ENCODE measurements at regions not wholly inside any gene's neighbourhood (a gene's known extent, or its start where the extent isn't known, plus 50 kb on each side); places are given as distances from the start of the nearest gene placed in this dataset.
A peak's percentile ranks its signal among the peaks of the same experiment; 100 is the strongest.
"Not testable (repeated sequence)": the region's sequence is repeated elsewhere in the genome, so short reads cannot be mapped to it uniquely, and the experiment has no call there.

DNA sequence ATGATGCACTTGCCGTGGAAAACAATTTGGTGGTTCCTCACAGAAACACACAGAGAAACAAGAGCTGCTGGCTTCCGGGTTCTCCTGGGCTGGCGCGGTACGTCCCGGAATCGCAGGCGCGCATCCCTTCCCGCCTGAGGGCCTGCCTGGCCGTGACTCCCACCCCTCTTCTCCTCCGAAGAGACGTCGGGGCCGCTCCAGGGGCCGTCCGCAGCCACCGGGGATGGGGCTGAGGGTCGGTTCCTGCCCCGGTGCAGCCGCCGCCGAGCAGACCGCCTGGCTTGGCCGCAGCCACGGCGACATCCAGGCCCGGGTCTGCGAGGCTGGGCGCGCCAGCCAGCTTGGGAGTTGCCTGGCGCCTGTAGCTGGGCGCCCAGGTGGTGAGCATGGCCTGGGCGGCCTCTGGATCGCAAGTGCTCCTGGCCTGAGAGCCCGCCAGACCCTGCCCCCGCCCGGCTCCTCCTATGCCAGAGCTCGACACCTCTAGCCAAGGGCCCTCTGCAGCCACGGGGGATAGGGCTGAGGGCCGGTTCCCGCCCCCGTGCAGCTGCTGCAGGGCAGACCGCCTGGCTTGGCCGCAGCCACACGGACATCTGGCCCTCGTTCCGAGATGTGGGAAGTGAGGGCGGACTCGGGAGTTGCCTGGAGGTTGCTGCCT is 1647.5 kb downstream of the SPATA31A7 start:
- not testable (repeated sequence) for DNase-seq

DNA sequence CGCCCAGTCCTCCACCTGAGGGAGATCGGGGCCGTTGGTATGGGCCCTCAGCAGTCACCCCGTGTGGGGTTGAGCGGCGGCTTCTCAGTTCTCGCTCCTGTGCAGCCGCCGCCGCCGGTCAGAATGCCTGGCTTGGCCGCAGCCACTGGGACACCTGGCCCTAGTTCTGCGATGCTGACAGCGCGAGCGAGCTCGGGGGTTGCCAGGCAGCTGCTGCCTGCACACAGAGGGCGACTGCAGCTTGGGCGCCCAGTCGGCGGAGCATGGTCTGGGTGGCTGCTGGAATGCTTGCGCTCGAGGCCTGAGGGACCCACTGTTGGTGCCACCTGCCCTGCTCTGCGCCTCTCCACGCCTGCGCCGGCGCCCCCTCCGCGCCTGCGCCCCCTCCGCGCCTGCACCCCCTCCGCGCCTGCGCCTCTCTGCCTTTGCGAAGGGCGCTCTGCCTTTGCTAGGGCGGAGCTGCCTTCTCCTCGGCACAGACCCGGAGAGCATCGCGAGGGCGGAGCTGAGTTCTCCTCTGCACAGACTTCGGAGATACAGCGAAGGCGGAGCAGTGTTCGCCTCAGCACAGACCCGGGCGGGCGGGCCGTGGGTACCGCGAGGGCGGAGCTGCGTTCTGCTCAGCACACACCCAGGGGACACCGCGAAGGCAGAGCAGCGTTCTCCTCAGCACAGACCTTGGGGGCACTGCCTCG is 1648.3 kb downstream of the SPATA31A7 start:
- DNase-seq, result peak; percentile 26

GRCh38 chr9:62839168-62839567 is 1649.3 kb downstream of the SPATA31A7 start:
- not testable (repeated sequence) for DNase-seq

- not testable (repeated sequence) for DNase-seq
Measured at GRCh38 chr9:62843145-62843544, 1653.3 kb downstream of the SPATA31A7 start.

DNA sequence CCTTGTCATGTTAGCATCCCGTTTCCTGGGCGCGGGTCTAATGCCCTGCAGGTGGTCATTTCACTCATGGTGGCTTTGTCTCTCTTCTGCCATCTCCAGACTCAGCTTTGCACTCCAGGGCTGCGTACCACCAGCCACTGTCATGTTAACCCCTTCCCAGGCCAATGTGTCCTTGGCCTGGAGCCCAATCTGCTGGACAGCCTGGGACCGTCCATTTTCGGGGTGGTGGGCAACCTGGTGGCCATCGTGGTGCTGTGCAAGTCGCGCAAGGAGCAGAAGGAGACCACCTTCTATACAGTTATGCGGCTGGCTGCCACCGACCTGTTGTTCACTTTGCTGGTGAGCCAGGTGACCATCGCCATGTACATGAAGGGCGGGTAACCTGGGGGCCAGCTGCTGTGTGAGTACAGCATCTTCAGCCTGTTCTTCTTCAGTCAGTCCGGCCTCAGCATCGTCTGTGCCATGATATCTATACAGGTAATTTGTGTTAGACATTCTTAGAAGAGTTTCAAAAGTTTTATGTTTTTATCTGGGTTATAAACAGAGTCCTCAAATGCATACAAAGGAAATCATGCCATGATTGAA is 1654.0 kb downstream of the SPATA31A7 start:
- not testable (repeated sequence) for DNase-seq

- DNase-seq, result not testable (repeated sequence)
Measured at GRCh38 chr9:62844681-62845185, 1654.9 kb downstream of the SPATA31A7 start.

DNA sequence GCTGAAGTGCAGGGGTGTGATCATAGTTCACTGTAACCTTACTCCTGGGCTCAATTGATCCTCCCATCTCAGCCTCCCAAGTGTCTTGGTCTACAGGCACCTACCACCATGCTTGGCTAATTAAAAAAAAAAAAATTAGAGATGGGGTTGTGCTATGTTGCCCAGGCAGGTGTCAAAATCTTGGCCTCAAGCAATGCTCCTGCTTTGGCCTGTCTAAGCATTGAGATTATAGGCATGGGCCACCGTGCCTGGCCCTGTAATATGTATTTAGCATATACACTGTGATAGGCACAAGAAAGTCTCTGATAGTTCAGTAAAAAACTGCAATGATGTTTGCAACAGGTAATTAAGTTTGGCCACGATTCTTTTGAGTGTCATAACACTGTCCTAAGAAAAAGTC is 1658.4 kb downstream of the SPATA31A7 start:
- not testable (repeated sequence) for DNase-seq

DNA sequence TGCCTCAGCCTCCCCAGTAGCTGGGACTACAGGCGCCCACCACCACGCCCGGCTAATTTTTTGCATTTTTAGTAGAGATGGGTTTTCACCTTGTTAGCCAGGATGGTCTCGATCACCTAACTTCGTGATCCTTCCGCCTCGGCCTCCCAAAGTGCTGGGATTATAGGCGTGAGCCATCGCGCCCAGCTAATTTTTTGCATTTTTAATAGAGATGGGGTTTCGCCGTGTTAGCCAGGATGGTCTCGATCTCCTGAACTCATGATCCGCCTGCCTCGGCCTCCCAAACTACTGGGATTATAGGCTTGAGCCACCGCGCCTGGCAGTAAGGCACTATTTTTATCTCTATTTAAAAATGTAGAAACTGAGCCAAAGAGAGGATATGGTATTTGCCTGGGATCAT is 1660.2 kb downstream of the SPATA31A7 start:
- DNase-seq, result not testable (repeated sequence)

DNA sequence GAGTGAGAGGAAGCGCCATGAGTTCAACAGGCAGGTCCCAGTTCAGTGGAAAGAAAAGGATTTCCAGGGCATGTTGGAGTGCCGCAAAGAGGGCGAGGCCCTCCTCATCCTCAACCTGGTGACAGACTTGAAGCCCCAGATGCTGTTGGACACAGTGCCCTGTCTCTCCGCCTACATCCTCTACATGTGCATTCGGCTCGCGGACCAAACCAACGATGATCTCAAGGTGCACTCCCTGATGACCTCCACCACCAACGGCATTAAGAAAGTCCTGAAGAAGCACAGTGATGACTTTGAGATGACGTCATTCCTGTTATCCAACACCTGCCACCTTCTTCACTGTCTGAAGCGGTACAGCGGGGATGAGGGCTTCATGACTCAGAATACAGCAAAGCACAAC is 1667.4 kb downstream of the SPATA31A7 start:
- not testable (repeated sequence) for DNase-seq

- not testable (repeated sequence) for DNase-seq
Measured at GRCh38 chr9:62858240-62858639, 1668.4 kb downstream of the SPATA31A7 start.

DNA sequence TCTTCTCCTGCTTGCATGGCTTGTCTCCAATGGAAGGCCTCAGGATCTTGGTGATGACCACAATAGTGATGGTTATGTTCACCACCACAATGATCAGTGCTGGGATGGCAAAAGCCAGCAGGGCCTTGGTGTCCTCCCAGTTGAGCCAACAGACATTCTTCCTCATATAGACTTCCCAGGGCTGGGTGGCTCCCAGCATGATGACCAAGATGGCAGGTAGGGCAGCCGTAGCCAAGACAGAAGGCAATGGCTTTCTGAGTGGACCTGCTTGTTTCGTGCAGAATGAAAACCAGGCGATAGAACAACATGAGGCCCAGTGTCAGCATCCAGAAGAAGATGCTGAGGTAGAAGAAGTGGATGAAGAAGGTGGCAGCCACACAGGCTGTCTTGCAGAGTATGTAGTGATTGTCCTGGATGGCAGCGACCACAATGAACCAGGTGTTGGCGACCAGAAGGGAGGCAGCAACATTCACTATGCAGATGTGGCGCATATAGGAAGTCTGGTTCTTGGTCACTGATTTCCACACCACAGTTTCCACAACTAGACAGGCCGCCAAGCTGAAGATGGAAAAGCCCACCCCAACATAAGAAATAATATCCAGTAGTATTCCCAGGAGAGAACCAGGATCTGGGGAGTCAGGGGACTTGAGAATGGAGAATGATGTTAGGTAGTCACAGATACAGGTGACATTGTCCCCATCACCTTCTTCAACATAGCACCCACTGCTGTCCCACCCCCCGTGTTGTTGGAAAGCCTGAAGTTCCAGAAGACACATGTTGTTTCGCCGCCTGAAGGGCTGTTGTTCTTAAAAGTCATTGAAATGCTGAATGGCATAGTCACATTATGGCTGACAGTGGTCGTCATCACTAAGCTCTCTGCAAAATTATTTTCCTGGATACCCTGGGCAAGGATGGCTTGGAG is 1671.4 kb downstream of the SPATA31A7 start:
- DNase-seq, result not testable (repeated sequence)

GRCh38 chr9:62862180-62862579 is 1672.3 kb downstream of the SPATA31A7 start:
- not testable (repeated sequence) for DNase-seq

- DNase-seq, result not testable (repeated sequence)
Measured at GRCh38 chr9:62863319-62863718, 1673.5 kb downstream of the SPATA31A7 start.

DNA sequence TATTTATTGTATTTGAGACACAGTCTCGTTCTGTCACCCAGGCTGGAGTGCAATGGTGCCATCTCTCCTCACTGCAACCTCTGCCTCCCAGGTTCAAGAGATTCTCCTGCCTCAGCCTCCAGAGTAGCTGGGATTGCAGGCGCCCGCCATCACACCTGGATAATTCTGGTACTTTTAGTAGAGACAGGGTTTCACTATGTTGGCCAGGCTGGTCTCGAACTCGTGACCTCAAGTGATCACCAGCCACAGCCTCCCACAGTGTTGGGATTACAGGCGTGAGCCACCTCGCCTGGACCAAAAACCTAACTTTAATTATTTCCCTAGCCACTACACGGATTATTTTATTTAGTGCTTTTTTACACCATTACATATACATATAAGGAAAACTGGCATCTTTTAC is 1674.0 kb downstream of the SPATA31A7 start:
- not testable (repeated sequence) for DNase-seq

- DNase-seq, result not testable (repeated sequence)
Measured at GRCh38 chr9:62864481-62865469, 1674.9 kb downstream of the SPATA31A7 start.

- not testable (repeated sequence) for DNase-seq
Measured at GRCh38 chr9:62869061-62869460, 1679.2 kb downstream of the SPATA31A7 start.

DNA sequence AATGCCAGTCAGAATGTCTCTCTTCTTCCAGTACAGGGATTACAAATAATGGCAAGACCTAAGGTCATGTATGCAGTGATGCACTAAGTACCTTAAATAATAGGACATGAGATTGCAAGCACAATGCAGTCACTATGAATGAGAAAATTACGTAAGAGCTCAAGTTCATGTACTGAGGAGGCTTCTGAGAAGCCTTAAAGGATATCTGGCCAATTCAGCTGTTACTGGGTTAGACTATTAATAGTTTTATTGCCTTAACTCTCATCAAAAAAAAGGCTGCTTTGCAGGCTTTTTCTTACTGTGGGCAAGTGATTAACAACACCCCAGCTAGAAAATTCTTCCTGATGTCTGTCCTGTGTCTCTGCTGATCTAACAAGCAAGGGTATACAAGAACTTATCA is 1681.9 kb downstream of the SPATA31A7 start:
- not testable (repeated sequence) for DNase-seq

- DNase-seq, result not testable (repeated sequence)
Measured at GRCh38 chr9:62874213-62874612, 1684.4 kb downstream of the SPATA31A7 start.

DNA sequence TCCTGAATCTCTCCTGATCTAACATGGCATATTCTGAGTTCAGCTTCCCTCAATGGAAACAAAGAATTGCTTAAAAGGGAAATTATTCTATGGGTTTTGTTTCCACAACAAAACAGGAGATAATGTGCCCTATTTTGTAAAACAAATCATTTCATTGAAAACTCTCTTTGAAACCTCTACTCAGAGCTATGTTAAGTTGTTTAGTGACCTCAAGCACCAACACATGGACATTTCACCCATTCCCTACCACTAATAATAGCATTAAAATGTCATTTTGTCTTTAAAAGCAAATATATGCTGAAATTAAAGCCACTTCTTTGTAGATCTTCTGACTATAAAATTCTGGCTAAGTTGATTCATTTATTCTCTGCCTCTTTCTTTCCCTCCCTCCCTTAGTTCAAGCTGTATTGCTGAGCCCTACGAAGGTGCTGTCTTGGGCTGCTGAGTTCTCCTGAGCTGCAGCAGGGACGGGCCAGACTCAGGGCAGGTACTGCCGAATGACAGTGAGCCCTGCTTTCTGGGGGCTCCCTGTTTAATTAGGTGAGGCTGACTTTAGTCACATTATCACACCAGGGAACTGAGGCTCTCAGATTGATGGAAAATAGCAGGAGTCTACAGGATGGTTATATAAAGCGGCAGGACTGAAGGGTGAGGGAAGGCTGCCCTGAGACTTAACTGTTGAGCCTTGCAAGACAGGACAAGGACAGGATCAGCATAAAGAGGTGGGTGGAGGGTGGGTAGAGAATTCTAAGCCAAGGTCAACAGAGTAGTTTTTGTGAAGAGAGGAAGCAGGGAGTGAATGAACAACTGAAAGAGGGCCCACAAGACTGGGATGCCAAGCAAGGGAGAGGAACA is 1685.1 kb downstream of the SPATA31A7 start:
- not testable (repeated sequence) for DNase-seq

DNA sequence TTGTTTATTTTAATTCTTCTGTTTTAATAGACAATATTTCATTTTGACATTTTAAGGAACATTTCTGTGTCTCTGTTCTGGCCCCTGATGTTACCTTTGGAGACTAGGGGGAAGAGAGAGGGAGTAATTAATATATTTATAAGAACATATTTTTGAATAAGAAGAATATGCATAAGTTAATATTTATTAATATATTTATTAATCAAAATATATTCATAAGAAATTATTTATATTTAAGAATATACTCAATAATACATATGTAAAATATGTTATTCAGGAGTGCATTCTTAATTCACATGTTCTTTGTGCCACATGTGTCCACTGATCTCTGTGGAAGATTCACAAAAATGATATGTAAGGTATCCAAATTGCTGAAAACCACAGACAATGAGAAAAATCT is 1687.7 kb downstream of the SPATA31A7 start:
- not testable (repeated sequence) for DNase-seq

All from NCI-H226 (cell line).